Neural crest cell (in vitro differentiated cells): ENCODE measurements at regions not wholly inside any gene's neighbourhood (a gene's known extent, or its start where the extent isn't known, plus 50 kb on each side); places are given as distances from the start of the nearest gene placed in this dataset.

Source experiments
- DNase-seq: peaks from one replicate; pipeline ENCODE4 v3.0.0; 2021; ENCODE audit warnings: low read depth, mixed read lengths, low spot score
- H3K27ac Mint-ChIP-seq: one replicate; pipeline ENCODE4 v1.8.0; 2021; ENCODE audit warnings: mild to moderate bottlenecking, mixed read lengths; ENCODE audit not compliant: unreplicated experiment
- H3K27me3 Mint-ChIP-seq: 2 replicates; pipeline ENCODE4 v1.8.0; 2021; ENCODE audit warnings: low read depth, mild to moderate bottlenecking, mixed read lengths
- H3K36me3 Mint-ChIP-seq: 2 replicates; pipeline ENCODE4 v1.8.0; 2021; ENCODE audit warnings: low read depth, mild to moderate bottlenecking, mixed read lengths
- H3K4me1 Mint-ChIP-seq: 2 replicates; pipeline ENCODE4 v1.8.0; 2021; ENCODE audit warnings: mixed read lengths
- H3K4me3 Mint-ChIP-seq: one replicate; pipeline ENCODE4 v1.8.0; 2021; ENCODE audit warnings: mild to moderate bottlenecking, mixed read lengths
- H3K9me3 Mint-ChIP-seq: 2 replicates; pipeline ENCODE4 v1.8.0; 2021; ENCODE audit warnings: mixed read lengths
- TF ChIP-seq, protein P1 (sequence below): fragments of 200-600 bp; sonication (generic); conservative IDR thresholded peaks from 2 replicates; pipeline ENCODE4 v1.5.0; 2021; ENCODE audit warnings: antibody characterized with exemption, mild to moderate bottlenecking

DNA sequence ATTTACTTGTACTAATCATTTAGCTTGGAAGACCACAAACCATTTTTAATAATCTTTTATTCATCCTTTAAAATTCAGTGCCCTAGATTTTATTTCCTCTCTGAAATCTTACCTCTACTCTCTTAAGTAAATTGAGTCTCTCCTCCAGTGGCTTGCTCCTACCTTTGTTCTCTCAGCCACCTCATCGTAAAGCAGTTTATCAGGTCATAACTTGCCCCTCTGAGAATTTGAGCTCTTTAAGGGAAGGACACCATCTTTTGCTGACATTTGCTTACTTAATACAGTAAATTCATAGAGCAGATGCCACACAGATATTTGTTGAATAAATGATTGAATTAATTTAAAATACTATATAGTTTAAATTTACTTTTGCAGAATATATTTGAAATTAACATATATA, 794.3 kb downstream of the C12orf50 start:
- Mint-ChIP-seq H3K27ac (no peak overlapping the region), H3K9me3 (peaks cover 3% of the 10 kb centered on the region), H3K36me3 (no peaks in the 10 kb centered on the region), H3K4me3 (no peak overlapping the region), H3K27me3 (no peaks in the 10 kb centered on the region), H3K4me1 (no peaks in the 10 kb centered on the region)
- DNase-seq = no peak
- TF ChIP-seq, protein P1, sequence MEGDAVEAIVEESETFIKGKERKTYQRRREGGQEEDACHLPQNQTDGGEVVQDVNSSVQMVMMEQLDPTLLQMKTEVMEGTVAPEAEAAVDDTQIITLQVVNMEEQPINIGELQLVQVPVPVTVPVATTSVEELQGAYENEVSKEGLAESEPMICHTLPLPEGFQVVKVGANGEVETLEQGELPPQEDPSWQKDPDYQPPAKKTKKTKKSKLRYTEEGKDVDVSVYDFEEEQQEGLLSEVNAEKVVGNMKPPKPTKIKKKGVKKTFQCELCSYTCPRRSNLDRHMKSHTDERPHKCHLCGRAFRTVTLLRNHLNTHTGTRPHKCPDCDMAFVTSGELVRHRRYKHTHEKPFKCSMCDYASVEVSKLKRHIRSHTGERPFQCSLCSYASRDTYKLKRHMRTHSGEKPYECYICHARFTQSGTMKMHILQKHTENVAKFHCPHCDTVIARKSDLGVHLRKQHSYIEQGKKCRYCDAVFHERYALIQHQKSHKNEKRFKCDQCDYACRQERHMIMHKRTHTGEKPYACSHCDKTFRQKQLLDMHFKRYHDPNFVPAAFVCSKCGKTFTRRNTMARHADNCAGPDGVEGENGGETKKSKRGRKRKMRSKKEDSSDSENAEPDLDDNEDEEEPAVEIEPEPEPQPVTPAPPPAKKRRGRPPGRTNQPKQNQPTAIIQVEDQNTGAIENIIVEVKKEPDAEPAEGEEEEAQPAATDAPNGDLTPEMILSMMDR = no peak

DNA sequence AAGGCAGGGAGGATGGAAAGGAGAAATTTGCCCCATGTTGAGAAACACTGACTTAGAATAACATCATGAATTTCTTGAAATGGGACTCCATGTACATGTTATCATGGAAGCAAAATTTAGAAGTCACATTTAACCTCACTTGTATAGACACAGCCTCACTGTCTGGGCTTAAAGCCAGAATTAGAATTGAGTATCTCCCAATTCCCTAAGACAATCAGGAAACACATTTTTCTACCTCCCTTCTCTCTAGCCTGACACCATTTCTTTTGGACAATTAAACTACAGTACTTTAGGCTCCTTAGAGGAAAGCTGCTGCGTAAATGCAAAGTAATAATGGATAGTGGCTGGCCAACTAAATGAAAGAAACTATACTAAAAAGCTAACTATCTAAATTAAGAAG, 795.5 kb downstream of the C12orf50 start:
- TF ChIP-seq, protein P1 = no peak
- H3K9me3 Mint-ChIP-seq = peaks cover 3% of the 10 kb centered on the region

DNA sequence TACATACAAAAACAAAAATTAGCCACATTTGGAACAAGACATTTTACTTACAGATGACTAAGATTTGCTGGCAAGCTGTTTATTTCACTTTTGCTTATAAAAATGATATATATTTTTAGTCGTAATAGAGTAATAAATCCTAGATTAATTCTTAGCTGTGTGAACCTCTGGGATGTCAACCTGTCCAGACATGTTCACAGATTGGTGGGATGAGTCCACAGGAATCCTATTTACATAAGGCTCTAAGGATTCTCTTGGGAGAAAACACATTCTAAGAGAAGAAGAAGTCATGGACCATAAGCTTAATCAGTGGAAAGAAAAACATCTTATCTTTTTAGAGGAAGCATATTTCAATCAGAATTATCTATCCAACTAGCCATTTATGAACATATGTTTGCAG, 797.4 kb downstream of the C12orf50 start:
- H3K36me3 Mint-ChIP-seq = no peaks in the 10 kb centered on the region
- H3K27me3 Mint-ChIP-seq = no peaks in the 10 kb centered on the region
- H3K9me3 Mint-ChIP-seq = peaks cover 3% of the 10 kb centered on the region
- H3K4me3 Mint-ChIP-seq = no peak overlapping the region
- DNase-seq = no peak
- no peak overlapping the region for H3K27ac Mint-ChIP-seq
- TF ChIP-seq, protein P1 = no peak
- H3K4me1 Mint-ChIP-seq = no peaks in the 10 kb centered on the region

More for the DNA sequence above, 795.5 kb downstream of the C12orf50 start:
- Mint-ChIP-seq H3K27me3 (no peaks in the 10 kb centered on the region), H3K4me1 (no peaks in the 10 kb centered on the region), H3K36me3 (no peaks in the 10 kb centered on the region), H3K27ac (no peak overlapping the region), H3K4me3 (no peak overlapping the region)
- DNase-seq = no peak

DNA sequence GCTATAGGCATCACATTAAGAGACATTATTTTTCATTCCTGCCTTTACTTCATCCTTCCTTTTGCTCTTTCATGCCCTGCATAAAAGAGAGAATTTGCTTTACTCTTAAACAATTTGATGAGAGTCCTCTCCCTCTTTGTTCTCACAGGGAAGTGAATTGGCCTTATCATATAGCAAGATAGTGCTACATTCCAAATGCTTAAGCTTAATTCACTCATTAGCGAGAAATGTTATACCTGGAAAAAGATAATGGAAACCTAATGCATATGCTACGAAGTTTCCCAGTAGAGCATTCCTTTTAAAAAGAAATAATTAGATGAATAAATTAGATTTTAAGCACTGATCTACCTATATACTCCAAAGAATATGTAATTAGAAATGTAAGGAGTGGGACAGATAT, 798.8 kb downstream of the C12orf50 start:
- H3K36me3 Mint-ChIP-seq = no peaks in the 10 kb centered on the region
- no peak overlapping the region for H3K27ac Mint-ChIP-seq
- H3K4me3 Mint-ChIP-seq = no peak overlapping the region
- DNase-seq = no peak
- H3K4me1 Mint-ChIP-seq = no peaks in the 10 kb centered on the region
- TF ChIP-seq, protein P1 = no peak
- H3K9me3 Mint-ChIP-seq = peaks cover under 1% of the 10 kb centered on the region
- no peaks in the 10 kb centered on the region for H3K27me3 Mint-ChIP-seq

DNA sequence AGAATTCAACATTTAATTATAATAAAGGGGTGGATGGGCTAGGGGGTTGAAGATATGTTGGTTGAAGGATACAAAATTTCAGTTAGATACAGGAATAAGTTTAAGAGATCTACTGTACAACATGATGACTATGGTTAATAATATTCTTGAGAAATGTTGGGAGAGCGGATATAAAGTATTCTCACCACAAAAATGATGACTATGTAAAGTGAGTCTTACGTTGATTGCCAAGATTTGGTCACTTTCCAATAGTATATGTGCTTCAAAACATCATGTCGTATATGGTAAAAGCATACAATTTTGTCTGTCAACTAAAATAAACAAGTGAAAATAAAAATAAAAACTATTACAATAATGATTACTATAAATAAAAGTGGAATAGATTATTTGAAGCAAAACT, 802.0 kb downstream of the C12orf50 start:
- Mint-ChIP-seq H3K9me3 (no peaks in the 10 kb centered on the region), H3K27ac (no peak overlapping the region), H3K4me1 (no peaks in the 10 kb centered on the region), H3K27me3 (no peaks in the 10 kb centered on the region), H3K36me3 (no peaks in the 10 kb centered on the region), H3K4me3 (no peak overlapping the region)
- no peak for DNase-seq
- TF ChIP-seq, protein P1 = no peak

DNA sequence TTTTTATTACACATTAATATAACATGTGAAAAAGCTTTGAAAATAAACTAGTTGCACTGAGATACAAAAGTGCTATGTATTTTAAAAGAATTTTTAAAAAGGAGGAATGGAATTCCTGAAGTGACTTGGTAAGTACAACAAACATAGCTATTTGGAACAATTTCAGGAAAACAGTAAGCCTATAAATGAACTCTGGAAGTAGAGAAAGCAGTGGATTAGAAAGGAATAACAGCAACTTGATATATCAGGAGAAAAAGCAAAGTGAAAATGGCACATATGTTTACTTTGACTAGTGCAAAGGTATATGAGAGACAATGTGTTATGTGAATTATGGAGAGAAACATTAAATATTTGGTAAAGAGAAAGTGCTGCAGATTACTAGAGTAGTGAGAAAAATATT, 811.7 kb downstream of the C12orf50 start:
- H3K9me3 Mint-ChIP-seq = no peaks in the 10 kb centered on the region
- DNase-seq = no peak
- no peaks in the 10 kb centered on the region for H3K36me3 Mint-ChIP-seq
- H3K27me3 Mint-ChIP-seq = no peaks in the 10 kb centered on the region
- no peak overlapping the region for H3K27ac Mint-ChIP-seq
- no peak overlapping the region for H3K4me3 Mint-ChIP-seq
- H3K4me1 Mint-ChIP-seq = no peaks in the 10 kb centered on the region
- TF ChIP-seq, protein P1 = no peak
